ENCODE measurements at regions not wholly inside any gene's neighbourhood (a gene's known extent, or its start where the extent isn't known, plus 50 kb on each side); places are given as distances from the start of the nearest gene placed in this dataset.

GRCh38 chr7:94237417-94237816 lies 157.3 kb upstream of the COL1A2 start:
- DNase-seq, result no peak

- DNase-seq, result no peak
Observed at GRCh38 chr7:94239661-94240234, 154.9 kb upstream of the COL1A2 start.

GRCh38 chr7:94240902-94241301 lies 153.8 kb upstream of the COL1A2 start:
- DNase-seq, result no peak

- DNase-seq, result no peak
Observed at GRCh38 chr7:94241402-94241925, 153.2 kb upstream of the COL1A2 start.

- DNase-seq, result no peak
Observed at GRCh38 chr7:94243066-94243711, 151.5 kb upstream of the COL1A2 start.

GRCh38 chr7:94244760-94245159 lies 149.9 kb upstream of the COL1A2 start:
- no peak for DNase-seq

GRCh38 chr7:94245500-94245899 lies 149.2 kb upstream of the COL1A2 start:
- DNase-seq, result no peak

- DNase-seq, result no peak
Observed at GRCh38 chr7:94247970-94248369, 146.7 kb upstream of the COL1A2 start.

- no peak for DNase-seq
Observed at GRCh38 chr7:94249631-94250030, 145.1 kb upstream of the COL1A2 start.

- DNase-seq, result peak; percentile 5
Observed at GRCh38 chr7:94250124-94250523, 144.6 kb upstream of the COL1A2 start.

GRCh38 chr7:94250987-94251386 lies 143.7 kb upstream of the COL1A2 start:
- no peak for DNase-seq

- DNase-seq, result no peak
Observed at GRCh38 chr7:94252124-94252523, 142.6 kb upstream of the COL1A2 start.

GRCh38 chr7:94252971-94253370 lies 141.7 kb upstream of the COL1A2 start:
- DNase-seq, result no peak

- no peak for DNase-seq
Observed at GRCh38 chr7:94253686-94254085, 141.0 kb upstream of the COL1A2 start.

GRCh38 chr7:94258418-94259300 lies 136.0 kb upstream of the COL1A2 start:
- DNase-seq, result no peak

- DNase-seq, result no peak
Observed at GRCh38 chr7:94261067-94261466, 133.6 kb upstream of the COL1A2 start.

- DNase-seq, result no peak
Observed at GRCh38 chr7:94264756-94265155, 129.9 kb upstream of the COL1A2 start.

- no peak for DNase-seq
Observed at GRCh38 chr7:94265456-94265855, 129.2 kb upstream of the COL1A2 start.

GRCh38 chr7:94266238-94266644 lies 128.5 kb upstream of the COL1A2 start:
- no peak for DNase-seq

GRCh38 chr7:94270772-94271171 lies 123.9 kb upstream of the COL1A2 start:
- DNase-seq, result no peak

- no peak for DNase-seq
Observed at GRCh38 chr7:94272821-94273583, 121.7 kb upstream of the COL1A2 start.

- DNase-seq, result no peak
Observed at GRCh38 chr7:94274828-94275227, 119.9 kb upstream of the COL1A2 start.

- DNase-seq, result no peak
Observed at GRCh38 chr7:94276027-94276426, 118.7 kb upstream of the COL1A2 start.
